GM12874 (cell line): ENCODE measurements at regions not wholly inside any gene's neighbourhood (a gene's known extent, or its start where the extent isn't known, plus 50 kb on each side); places are given as distances from the start of the nearest gene placed in this dataset.

Experiments
- CTCF ChIP-seq: IDR thresholded peaks from 2 replicates; pipeline ENCODE4 v1.5.1; 2011; ENCODE audit warnings: low read depth, mild to moderate bottlenecking, control low read depth, low read length, moderate library complexity; ENCODE audit not compliant: insufficient read depth

GRCh38 chr3:28673446-28673845 is 324.8 kb upstream of the AZI2 start:
- no peak for TF ChIP-seq CTCF

- no peak for TF ChIP-seq CTCF
Measured at GRCh38 chr3:28674212-28674611, 325.6 kb upstream of the AZI2 start.

GRCh38 chr3:28677581-28677980 is 329.0 kb upstream of the AZI2 start:
- TF ChIP-seq CTCF = no peak

- TF ChIP-seq CTCF = no peak
Measured at GRCh38 chr3:28678086-28678485, 329.5 kb upstream of the AZI2 start.

GRCh38 chr3:28680050-28680449 is 331.4 kb upstream of the AZI2 start:
- no peak for TF ChIP-seq CTCF

GRCh38 chr3:28682121-28682520 is 333.5 kb upstream of the AZI2 start:
- TF ChIP-seq CTCF = no peak

GRCh38 chr3:28690176-28690575 is 341.6 kb upstream of the AZI2 start:
- no peak for TF ChIP-seq CTCF

GRCh38 chr3:28698706-28699105 is 350.1 kb upstream of the AZI2 start:
- TF ChIP-seq CTCF = no peak
